Endothelial cell (in vitro differentiated cells): ENCODE measurements at regions not wholly inside any gene's neighbourhood (a gene's known extent, or its start where the extent isn't known, plus 50 kb on each side); places are given as distances from the start of the nearest gene placed in this dataset.
"Not testable (repeated sequence)": the region's sequence is repeated elsewhere in the genome, so short reads cannot be mapped to it uniquely, and the experiment has no call there.

ENCODE experiments used
- DNase-seq: peaks from one replicate; pipeline ENCODE4 v3.0.0; 2021; ENCODE audit warnings: low spot score
- H3K27ac Mint-ChIP-seq: one replicate; pipeline ENCODE4 v1.8.0; 2021; ENCODE audit warnings: mixed read lengths, inconsistent platforms; ENCODE audit not compliant: unreplicated experiment
- H3K27me3 Mint-ChIP-seq: one replicate; pipeline ENCODE4 v1.8.0; 2021; ENCODE audit warnings: mild to moderate bottlenecking, moderate library complexity, mixed read lengths, inconsistent platforms; ENCODE audit not compliant: unreplicated experiment
- H3K36me3 Mint-ChIP-seq: one replicate; pipeline ENCODE4 v1.8.0; 2021; ENCODE audit warnings: mild to moderate bottlenecking, low read depth, mixed read lengths, inconsistent platforms; ENCODE audit not compliant: unreplicated experiment
- H3K4me1 Mint-ChIP-seq: one replicate; pipeline ENCODE4 v1.8.0; 2021; ENCODE audit warnings: mild to moderate bottlenecking, mixed read lengths, inconsistent platforms; ENCODE audit not compliant: unreplicated experiment
- H3K4me3 Mint-ChIP-seq: one replicate; pipeline ENCODE4 v1.8.0; 2021; ENCODE audit warnings: mild to moderate bottlenecking, mixed read lengths, inconsistent platforms; ENCODE audit not compliant: unreplicated experiment
- H3K9me3 Mint-ChIP-seq: one replicate; pipeline ENCODE4 v1.8.0; 2021; ENCODE audit warnings: mixed read lengths, inconsistent platforms; ENCODE audit not compliant: unreplicated experiment
- TF ChIP-seq, protein P1 (sequence below): fragments of 200-600 bp; sonication (generic); IDR thresholded peaks from one replicate; pipeline ENCODE4 v1.5.0; 2021; ENCODE audit warnings: antibody characterized with exemption; ENCODE audit not compliant: unreplicated experiment

DNA sequence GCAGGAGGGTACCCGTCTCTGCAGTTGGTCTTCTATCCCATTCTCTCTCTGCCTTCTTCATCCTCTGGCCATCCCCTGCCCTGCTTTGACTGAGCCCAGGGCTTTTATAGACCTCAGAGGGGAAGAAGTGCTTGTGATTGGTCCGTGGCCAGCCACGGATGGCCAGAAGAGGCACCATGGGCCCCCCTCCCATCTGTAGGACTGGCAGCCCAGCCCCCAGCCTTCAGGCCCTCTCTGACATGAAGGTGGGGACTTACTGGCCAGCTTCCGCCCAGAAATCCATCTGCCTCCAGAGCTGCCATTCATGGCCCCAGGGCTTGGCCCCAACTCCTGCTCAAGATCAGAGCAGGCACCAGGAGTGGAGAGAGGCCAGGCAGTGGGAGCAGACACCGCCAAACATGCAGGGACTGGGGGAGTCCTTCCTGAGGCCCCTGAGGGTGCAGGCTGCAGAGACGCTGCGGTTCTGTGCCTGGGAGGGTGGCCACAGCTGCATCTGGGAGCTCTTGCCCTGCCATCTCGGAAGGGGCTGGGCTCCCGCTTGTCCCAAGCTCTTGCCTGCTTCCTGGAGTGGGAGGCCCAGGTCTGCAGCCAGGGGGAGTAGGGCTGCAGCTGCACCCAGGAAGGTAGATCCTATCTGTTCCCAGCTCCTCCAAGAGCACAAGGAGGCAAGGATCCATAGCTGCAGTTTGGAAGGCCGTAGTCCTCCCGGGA lies 698.6 kb upstream of the B3GALT2 start:
- no peaks in the 10 kb centered on the region for H3K36me3 Mint-ChIP-seq
- DNase-seq, result no peak
- H3K27ac Mint-ChIP-seq, result no peak overlapping the region
- no peak overlapping the region for H3K4me3 Mint-ChIP-seq
- H3K4me1 Mint-ChIP-seq, result no peaks in the 10 kb centered on the region
- H3K27me3 Mint-ChIP-seq, result no peaks in the 10 kb centered on the region
- H3K9me3 Mint-ChIP-seq, result no peaks in the 10 kb centered on the region
- TF ChIP-seq, protein P1, sequence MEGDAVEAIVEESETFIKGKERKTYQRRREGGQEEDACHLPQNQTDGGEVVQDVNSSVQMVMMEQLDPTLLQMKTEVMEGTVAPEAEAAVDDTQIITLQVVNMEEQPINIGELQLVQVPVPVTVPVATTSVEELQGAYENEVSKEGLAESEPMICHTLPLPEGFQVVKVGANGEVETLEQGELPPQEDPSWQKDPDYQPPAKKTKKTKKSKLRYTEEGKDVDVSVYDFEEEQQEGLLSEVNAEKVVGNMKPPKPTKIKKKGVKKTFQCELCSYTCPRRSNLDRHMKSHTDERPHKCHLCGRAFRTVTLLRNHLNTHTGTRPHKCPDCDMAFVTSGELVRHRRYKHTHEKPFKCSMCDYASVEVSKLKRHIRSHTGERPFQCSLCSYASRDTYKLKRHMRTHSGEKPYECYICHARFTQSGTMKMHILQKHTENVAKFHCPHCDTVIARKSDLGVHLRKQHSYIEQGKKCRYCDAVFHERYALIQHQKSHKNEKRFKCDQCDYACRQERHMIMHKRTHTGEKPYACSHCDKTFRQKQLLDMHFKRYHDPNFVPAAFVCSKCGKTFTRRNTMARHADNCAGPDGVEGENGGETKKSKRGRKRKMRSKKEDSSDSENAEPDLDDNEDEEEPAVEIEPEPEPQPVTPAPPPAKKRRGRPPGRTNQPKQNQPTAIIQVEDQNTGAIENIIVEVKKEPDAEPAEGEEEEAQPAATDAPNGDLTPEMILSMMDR, result no peak

DNA sequence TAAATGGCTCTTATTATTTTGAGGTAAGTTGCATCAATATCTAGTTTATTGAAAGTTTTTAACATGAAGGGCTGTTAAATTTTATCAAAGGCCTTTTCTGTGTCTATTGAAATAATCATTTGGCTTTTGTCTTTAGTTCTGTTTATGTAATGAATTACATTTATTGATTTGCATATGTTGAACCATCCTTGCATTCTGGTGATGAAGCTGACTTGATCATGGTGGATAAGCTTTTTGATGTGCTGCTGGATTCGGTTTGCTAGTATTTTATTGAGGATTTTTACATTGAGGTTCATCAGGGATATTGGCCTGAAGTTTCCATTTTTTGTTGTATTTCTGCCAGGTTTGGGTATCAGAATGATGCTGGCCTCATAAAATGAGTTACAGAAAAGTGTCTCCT lies 691.5 kb upstream of the B3GALT2 start:
- not testable (repeated sequence) for H3K4me1 Mint-ChIP-seq, H3K27me3 Mint-ChIP-seq

DNA sequence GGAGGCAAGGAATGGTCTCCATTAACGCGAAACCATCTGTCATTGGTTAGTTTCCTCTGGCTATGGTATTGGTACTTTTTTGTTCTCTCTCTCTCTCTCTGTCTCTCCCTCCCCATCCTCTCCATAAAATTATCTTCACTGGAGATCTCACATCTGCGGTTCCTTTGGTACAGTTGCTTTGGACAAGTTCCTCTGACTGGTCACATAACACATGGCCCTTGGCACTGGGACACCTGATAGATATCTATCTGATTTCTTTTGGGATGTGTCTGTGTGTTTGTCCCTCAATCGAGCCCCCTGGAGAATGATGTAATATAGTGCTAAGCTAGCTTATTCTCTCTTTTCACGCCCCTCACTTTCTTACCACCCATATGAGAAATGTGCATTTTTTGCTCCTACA lies 682.0 kb upstream of the B3GALT2 start:
- H3K9me3 Mint-ChIP-seq, result no peaks in the 10 kb centered on the region
- no peak for DNase-seq
- H3K36me3 Mint-ChIP-seq, result no peaks in the 10 kb centered on the region
- H3K4me3 Mint-ChIP-seq, result no peak overlapping the region
- no peaks in the 10 kb centered on the region for H3K27me3 Mint-ChIP-seq
- TF ChIP-seq, protein P1, result no peak
- H3K4me1 Mint-ChIP-seq, result no peaks in the 10 kb centered on the region
- H3K27ac Mint-ChIP-seq, result no peak overlapping the region

More for the DNA sequence above, 691.5 kb upstream of the B3GALT2 start:
- not testable (repeated sequence) for H3K36me3 Mint-ChIP-seq, H3K4me3 Mint-ChIP-seq, H3K27ac Mint-ChIP-seq, H3K9me3 Mint-ChIP-seq, DNase-seq

DNA sequence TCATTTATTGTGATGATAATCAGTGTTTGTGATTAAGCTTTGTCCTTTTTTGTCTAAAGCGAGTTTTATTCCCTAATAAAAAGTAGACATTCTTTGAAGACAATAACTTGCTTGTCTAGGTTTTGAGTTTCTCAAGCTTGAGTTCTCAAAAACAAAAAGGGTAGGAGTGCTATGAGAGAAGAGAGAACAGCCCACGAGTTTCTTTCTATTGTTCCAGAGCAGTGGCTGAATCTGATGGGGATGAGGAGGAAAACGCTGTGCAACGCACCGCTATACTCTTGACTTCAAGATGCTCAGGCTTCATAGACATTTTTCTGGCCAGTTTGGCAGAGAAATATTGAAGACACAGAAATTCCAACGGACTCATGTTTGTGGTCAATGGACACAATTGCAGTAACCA lies 669.8 kb upstream of the B3GALT2 start:
- Mint-ChIP-seq H3K4me3 (no peak overlapping the region), H3K4me1 (no peaks in the 10 kb centered on the region), H3K27ac (no peak overlapping the region), H3K9me3 (no peaks in the 10 kb centered on the region), H3K27me3 (peaks cover 2% of the 10 kb centered on the region), H3K36me3 (no peaks in the 10 kb centered on the region)
- DNase-seq, result no peak
- TF ChIP-seq, protein P1, result no peak

DNA sequence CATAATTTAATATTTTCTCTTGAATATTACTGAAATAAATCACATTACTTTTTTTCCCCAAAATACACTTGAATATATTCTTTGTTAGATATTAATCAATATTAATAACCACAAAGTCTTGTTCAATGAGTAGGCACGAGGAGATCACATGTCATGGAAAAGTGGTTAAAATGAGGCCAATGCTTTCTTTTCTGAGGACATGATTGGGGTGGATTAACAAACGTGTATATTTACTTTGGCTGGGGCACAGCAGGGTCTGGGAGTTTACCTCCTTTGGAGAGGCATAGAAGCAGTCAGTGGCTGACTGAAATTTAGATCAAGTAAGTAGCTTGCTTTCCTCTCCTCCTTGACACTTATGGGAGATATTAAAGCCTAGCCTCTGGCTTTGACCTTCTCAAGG lies 664.3 kb upstream of the B3GALT2 start:
- no peaks in the 10 kb centered on the region for H3K27me3 Mint-ChIP-seq
- H3K9me3 Mint-ChIP-seq, result no peaks in the 10 kb centered on the region
- no peaks in the 10 kb centered on the region for H3K36me3 Mint-ChIP-seq
- H3K4me1 Mint-ChIP-seq, result no peaks in the 10 kb centered on the region
- no peak overlapping the region for H3K4me3 Mint-ChIP-seq
- no peak overlapping the region for H3K27ac Mint-ChIP-seq
- TF ChIP-seq, protein P1, result no peak
- no peak for DNase-seq
